Fibroblast of the conjunctiva (primary cell): ENCODE measurements at regions not wholly inside any gene's neighbourhood (a gene's known extent, or its start where the extent isn't known, plus 50 kb on each side); places are given as distances from the start of the nearest gene placed in this dataset.
"Not testable (repeated sequence)": the region's sequence is repeated elsewhere in the genome, so short reads cannot be mapped to it uniquely, and the experiment has no call there.

Experiments used
- DNase-seq: peaks from one replicate; pipeline ENCODE4 v3.0.0-alpha.2; 2010; ENCODE audit warnings: low read depth

DNA sequence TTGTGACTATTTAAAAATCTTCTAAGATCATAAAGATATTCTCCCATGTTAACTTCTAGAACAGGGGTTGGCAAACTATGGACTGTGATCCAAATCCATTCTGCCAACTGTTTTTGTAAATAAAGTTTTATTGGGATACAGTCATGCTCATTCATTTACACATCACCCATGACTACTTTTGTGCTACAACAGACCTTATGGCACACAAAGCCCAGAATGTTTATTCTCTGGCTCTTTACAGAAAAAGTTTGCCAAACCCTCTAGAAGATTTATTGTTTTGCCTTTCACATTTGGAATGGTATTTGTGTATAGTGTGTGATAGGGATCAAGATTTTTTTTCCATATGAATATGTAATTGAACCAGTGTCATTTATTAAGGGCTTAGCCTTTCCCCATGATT, 341.7 kb downstream of the CD83 start:
- DNase-seq = no peak

DNA sequence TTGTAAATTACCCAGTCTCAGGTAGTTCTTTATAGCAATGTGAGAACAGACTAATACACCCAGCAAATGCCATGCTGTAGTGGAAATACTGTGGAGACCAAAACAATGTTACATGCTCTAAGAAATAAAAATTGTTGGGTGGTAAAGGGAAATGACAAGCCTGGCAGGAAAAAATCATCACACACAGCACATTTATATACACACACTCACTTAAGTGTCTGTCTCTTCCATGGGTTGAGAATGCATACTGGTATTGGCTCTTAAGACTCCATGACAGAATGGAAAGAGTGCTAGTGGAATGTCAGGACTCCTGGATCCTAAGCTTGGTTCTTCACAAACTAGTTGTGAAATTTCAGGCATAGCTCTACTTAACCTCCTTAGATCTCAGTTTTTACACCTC, 343.0 kb downstream of the CD83 start:
- no peak for DNase-seq

DNA sequence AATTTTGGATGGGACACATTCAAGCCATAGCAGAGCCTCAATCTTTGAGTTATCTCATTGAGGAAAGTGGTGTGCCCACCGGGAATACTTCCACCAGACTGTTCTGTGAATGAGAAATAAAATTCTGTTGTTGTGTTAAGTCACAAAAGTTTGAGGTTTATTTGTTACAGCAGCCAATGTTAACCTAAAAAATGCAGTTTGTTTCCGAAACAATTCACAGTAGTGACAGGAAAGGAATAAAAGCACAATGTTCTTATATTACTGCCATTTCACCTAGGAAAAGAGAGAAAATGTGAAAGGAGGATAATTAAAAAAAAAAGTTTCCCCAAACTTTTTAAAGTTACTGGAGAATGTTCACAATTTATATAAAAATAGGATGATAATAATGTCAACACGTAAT, 344.6 kb downstream of the CD83 start:
- no peak for DNase-seq

DNA sequence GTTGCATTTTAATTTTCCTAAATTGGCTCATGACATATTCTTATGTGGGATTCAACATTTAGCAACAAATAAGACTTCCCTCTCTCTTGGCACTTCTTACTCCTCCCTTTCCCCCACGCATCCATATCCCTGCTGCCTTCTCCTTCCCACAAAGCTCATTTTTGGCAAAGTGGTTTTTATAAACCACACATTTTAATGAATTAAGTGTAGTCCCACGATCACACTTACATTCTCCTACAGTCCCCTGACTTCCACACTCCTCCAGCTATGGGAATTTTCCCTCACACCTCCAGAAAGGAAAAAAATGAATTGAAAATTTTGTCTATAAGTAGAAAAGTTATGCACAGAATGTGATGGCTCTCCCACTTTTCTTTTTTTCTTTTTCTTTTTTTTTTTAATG, 345.0 kb downstream of the CD83 start:
- DNase-seq = no peak

DNA sequence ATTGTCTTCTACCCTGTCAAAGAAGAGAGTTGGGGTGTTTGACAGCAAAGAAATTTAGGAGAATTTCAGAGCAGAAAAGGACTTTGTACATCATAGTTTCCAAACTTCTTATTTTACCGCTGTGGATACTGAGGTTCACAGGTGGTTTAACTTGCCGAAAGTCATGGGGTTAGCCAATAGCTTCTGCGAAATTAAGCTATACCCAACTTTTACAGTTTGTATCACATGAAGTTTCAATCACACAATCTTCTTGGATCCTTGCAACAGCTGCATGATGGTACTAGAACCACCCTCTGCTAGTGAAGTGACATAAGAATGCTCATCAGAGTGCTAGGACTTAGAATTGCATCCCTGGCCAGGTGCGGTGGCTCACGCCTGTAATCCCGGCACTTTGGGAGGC, 345.5 kb downstream of the CD83 start:
- DNase-seq = no peak

DNA sequence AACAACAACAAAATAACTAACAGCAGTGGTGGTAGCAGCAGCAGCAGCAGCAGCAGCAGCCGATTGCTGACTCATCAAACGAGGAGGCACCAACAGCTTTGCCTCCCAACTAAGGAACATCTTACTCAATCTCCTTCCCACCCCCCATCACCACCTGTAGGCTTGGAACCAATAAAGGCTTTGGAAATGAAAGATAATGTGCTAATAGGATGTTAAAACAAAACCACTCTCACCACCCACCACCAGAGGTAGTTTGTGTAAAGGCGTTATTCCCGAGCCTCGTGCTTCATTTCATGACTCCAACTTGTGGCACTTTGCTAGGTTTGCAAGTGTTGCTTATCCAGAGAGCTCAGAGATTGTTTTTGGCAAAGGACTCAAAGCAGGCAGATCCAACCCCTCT, 346.5 kb downstream of the CD83 start:
- no peak for DNase-seq

DNA sequence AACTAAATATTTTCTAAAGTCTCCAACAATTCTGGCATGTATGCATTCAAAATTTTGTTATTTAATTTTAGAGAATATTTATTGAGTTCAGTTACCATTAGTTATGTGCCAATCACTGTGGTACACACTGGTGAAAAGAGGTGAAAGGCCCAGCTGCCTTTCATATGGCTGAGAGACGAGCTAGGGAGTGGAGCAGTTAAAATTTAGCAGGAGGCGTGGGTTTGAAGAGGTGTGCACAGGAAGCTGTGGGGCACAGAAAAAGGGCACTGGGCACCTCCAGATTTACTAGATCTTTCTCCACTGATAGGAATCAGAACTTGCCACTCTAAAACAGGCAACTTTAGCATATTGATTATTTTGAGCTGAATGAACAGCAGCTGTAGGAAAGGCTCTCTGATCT, 347.1 kb downstream of the CD83 start:
- DNase-seq = no peak

DNA sequence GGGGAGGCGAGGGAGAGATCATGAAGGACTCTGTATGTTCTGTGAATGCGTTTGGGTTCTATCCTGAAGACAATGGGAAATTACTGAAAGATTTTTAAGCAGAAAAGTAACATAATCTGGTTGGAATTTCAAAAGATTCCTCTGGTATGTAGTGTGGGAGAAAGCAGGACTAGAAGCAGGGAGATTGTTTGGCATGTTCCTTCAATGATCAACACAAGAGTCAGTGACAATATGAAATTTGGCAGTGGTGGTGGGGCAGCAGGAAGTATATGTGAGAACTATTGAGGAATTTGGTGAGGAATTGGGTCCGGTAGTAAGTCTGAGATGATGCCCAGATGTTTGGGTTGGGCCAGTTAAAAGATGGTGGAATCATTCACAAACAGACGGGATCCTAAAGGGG, 348.7 kb downstream of the CD83 start:
- DNase-seq = no peak

DNA sequence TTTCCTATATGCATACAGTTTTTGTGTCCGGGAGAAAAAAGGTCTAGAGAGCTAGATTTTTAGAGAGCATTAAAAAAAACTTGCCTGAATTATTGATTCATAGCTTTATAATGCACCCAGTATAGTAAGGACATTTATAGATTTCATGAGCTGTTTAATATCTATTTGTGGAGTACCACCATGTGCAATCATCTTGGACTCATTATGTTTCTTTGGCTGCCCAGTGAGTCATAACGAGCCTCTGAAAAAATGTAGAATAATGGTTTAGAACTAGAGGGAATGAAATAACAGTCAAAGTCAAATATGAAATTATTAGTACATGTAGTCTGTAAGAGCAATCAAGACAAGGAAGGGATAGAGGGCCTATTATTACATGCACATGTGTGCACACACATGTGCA, 350.0 kb downstream of the CD83 start:
- DNase-seq = no peak

DNA sequence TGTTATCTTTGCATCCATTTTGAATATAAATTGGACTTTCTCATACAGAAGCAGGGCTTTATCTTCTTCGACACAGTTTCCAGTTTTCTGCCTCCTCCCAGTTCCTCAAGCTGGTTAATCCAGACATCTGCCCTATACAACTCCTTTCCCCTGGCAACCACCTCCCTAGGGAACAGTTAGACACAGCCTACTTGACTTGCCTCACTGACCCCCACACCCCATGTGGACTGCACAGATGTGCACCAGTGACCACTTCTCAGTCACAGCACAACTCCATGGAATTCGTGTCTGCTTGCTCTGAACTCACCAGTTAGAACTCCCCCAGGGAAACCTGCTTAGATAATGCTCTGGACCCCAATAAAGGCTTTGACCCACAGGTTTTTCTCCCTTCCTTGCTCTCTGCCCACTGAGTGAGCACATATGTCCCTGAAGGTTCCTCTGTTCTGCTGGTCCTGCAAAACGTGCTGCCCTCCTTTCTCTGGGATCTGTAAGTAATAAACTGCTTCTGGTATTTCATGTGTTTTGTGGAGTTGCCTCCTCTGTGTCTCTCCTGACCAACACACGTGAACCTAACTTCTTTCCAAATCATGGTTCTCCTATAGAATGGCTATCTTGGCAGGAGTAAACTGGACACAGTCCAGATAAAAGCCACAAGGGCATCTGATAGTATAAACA, 351.2 kb downstream of the CD83 start:
- DNase-seq = no peak

DNA sequence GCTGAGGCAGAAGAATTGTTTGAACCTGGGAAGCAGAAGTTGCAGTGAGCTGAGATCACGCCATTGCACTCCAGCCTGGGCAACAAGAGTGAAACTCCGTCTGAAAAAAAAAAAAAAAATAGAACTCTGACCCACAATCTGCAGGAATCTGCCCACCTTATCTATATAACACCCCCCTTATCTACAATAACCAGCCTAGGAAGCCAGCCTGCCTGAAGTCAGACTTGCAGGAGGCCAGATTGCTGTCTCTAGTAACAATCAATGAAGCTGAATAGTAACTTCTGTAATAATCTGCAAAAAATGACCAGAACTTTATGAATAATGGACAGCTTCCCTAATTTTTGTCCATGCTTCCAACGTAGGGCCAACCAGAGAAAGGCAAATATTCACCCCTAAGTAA, 352.5 kb downstream of the CD83 start:
- no peak for DNase-seq

DNA sequence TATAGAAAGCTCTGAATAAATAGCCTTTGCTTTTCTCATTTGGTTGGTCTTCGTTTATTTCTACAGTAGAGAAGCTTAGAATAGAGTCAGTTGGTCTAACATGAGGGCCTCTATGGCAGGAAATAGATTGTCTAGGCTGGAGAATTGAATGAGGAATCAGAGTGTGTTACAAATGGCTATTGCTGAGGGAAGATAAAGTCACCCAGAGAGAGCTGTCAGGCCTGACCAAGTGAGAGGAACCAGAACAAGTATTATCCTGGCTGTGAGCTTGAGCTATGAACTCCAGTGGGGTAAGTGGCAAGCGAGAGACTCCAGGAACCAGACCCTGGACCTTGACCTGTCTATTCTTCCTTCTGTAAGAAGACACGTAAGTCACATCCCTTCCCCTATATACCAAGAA, 353.1 kb downstream of the CD83 start:
- no peak for DNase-seq

DNA sequence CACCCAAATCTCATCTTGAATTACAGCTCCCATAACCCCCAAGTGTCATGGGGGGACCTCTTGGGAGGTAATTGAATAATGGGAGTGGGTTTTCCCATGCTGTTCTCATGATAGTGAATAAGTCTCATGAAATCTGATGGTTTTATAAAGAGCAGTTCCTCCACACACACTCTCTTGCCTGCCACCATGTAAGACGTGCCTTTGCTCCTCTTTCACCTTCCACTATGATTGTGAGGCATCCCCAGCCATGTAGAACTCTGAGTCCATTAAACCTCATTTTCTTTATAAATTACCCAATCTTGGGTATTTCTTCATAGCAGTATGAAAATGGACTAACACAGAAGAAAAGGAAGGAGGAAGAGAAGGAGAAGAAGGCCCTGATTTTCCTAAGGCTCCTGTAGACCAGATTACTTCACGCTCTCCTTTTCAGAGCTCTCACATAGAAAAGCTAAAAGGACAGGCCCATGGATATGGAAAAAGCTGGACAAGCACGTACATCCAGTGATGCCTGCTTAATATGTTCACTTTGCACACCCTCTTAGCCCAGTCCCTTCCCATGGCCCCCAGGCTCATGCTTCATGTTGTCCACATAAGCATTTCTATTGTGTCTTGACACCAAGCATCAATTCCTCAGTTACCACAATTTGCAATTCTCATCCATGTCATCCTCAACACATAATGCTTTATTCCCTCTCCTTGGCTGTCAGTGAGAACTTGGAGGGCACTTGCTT, 354.8 kb downstream of the CD83 start:
- no peak for DNase-seq

DNA sequence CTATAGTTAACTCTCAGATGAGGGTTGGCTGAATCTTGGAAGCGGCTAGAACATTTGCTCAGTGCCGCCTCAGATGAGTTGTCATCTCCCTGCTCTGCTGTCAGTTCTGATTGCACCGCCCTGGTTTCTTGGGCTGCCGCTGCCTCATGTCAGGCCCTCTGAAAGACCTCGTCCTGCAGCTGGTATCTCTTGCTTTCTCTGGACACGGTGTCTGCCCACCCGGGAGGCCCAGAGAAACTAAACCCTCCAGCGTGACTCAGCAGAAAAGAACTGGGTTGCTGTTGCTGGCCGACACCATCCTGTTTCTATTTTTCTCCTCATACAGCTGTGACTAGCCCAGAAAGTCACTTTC, 355.4 kb downstream of the CD83 start:
- DNase-seq = no peak

DNA sequence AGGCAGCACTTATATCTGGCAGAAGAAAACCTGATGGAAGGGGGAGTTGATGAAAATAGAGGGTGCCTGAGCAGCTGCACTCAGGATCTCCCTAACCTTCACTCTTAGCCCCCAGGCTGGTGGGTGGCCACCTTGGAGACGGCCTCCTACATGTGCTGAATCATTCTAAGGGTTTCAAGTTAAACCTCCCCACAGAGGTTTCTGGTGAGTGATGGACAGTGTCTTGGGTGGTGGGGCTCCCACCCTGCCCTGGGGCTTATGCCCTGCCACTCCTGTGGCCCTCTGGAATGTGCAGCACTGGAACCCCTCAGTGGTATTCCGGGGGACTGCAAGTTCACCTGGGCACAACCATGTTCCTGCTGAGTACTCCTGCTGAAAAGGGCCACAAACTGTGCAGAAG, 357.2 kb downstream of the CD83 start:
- DNase-seq = no peak

DNA sequence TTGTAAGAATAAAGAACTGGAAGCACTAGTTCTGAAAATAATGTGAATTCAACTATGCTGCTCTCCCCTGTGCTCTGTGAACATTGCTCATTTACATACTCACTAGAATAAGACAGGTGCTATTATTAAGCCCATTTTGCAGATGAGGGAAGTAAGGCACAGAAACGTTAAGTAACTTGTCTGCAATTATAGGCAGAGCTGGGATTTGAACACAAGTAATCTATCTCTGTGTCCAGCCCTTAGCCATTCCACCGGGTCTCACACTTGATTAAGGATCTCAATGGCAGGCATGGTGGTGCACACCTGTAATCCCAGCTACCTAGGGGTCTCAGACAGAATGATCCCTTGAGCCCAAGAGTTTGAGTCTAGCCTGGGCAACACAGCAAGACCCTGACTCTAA, 357.7 kb downstream of the CD83 start:
- DNase-seq = no peak

DNA sequence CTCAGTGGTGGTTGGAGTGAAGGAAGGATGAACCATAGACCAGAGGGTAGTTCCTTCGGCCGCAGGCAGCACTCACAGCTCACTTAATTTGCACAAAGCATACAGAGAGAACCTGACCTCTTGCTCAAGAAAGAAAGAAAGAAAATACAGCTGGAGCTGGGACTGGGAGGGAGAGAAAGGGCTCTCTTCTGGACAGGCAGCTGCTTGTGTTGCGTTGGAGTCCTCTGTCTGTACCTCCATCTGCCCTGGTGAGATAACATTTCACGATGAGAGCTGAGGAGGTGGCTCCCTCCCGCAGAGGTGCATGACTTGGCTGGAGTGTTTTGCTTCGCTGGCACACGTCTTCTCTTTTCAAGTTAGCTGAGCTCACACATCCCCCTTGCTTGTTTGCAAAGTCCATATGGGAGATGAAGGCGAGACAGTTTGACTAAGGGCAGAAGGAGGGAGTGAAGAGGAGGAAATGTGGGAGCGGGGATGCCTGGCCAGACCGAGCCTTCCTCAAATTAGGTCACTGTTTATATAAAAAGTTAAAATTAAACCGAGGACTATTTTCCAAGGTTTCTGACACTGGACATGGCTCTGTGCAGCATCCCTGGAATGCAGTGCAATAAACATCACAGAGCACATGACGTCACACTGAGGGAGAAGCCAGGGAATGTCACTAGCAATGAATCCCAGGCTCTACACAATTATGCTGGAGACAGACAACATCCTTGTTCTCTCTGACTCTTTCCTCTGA, 359.4 kb downstream of the CD83 start:
- DNase-seq = no peak

DNA sequence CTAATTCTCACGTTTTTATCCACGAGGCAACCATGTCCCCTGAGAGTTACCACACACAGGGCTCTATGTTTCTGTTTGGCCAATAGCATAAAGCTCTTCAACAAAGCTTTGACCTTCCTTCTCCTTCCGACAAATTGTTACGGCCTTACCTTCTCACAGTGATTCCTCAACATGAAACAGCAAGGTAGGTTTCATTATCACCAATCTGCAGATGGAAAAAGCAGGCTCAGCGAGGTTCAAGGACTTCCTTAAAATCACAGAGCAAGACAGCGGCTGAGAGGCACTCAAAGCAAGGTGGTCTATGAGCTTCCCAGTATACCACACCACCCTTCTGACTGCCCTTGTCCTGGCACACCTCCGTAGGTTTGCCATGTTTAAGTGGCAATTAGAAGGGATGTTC, 360.0 kb downstream of the CD83 start:
- DNase-seq = no peak

DNA sequence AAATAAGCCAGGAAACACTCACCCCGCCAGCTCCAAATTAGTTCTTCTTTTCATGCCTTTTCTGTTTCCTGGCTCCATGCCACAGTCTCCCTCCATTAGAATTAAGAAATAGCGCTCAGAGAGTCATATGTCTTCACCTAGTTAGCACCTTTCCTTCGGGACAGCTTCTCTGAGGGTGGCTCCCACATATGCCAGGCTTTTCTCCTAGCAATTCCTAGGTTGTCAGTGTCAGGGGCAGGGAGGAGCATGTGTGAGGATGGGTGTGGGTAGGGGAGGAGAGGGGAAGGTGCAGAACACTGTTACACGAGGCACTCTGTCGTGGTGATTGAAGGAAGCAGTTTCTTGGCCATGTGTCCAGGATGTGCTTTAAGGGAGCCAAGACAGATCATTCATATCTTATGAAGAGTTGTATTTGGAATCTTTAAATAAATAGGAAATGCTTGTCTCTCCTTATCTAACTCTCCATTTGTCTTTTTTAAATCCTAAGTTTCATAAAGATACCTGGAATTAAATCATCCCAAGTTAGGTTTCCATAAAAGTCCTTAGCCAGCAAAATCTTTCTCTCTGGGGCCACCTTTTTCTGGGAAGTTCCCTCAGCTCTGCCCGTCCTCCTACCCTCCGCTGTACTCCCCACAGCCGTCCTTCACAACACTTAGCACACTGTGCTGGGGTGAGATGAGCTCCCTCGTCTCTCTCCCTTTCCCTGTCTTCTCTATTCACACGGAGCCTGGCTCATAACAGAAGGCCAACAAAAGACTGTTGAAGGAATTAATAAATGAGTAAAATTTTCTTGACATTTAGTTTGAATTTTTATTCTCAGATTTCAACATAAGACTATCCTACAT, 361.0 kb downstream of the CD83 start:
- no peak for DNase-seq

DNA sequence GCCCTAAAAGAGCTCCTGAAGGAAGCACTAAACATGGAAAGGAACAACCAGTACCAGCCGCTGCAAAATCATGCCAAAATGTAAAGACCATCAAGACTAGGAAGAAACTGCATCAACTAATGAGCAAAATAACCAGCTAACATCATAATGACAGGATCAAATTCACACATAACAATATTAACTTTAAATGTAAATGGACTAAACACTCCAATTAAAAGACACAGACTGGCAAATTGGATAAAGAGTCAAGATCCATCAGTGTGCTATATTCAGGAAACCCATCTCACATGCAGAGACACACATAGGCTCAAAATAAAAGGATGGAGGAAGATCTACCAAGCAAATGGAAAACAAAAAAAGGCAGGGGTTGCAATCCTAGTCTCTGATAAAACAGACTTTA, 364.4 kb downstream of the CD83 start:
- DNase-seq = not testable (repeated sequence)

DNA sequence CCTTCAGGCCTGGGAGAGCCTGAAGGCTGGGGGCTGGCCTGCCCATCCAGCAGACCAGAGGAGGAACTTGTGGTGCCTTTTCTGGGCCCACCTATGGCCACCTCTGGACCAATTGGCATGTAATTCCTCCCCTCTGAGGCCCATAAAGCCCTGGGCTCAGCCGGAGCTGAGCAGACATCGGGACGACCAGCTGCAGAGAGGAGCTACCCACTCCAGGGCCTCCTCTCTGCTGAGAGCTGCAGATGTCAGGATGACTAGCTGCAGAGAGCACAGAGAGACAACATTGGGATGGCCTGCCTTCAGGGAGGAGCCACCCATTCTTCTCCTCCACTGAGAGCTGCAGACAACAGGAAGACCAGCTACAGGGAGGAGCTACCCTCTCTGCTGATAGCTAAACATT, 370.1 kb downstream of the CD83 start:
- no peak for DNase-seq

DNA sequence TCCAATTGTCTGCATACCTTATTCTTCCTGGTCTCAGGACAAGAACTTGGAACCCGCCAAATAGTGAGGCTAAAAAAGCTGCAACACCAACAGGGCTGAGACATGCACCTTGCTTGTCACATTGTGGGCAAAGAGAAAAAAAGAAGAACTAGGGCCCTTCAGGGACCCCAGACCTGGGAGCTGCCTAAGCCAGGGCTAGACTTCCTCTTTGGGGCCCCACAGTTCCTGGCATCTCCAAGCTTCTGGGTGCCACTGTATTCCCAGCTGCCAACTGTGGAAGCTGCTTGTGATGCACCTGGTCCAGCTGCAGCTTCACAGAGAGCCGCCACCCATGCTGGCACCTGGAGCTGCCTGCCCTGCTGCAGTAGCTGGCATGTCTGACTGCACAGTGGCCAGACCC, 370.6 kb downstream of the CD83 start:
- no peak for DNase-seq

DNA sequence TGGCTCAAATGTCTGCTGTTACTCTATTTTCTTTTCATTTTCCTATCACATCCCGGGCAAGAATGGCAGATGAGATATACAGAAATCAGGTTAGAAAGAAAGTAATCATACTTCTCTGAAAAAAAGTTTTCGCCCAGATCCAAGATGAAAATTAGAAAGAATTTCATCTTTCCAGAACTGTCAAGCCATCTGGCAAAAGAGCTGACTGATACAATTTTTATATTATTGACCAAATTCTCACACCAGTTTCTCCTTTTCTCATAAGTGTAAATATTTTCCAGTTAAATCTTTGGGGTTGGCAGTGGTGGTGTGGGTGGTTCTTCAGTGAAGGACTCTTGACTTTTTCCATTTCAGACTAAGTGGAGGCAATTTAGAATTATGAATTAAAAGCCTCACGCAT, 371.9 kb downstream of the CD83 start:
- no peak for DNase-seq
